ENCODE measurements at regions not wholly inside any gene's neighbourhood (a gene's known extent, or its start where the extent isn't known, plus 50 kb on each side); places are given as distances from the start of the nearest gene placed in this dataset.
A peak's percentile ranks its signal among the peaks of the same experiment; 100 is the strongest.

DNA sequence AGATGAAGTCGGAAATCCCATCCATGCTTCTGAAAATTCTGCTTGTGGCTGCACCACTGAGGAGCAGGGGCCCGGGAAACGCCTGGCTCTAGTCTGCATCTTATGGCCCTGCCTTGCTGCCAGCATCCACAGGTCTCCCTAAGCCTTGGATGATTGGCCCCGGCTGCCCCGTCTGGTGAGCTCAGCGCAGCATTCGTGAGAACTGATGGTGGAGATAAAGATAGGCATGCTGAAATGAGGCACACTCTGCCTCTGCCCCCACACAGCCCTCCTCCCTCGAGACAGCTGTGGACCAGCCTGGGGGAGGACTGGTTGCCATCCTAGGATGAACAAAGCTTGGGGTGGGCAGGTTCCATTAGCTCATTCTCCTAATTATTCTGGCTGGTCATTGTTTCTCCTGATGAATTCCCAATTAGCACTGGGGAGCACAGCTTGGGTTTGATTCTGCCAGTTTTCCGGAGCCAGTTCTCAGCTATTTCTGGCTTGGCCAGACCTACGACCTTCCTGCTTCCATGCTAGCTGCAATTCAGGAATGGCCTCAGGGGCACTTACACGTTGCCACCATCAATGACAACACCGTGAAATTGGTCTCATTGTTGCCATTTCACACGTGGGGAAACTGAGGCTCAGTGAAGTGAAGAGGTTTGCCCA is 62.8 kb upstream of the CPEB4 start:
- no peaks in the 10 kb centered on the region for H3K9me3 ChIP-seq
- no peak for TF ChIP-seq EP300 (IDR thresholded peaks at IDR 0.05)
- TF ChIP-seq POLR2A (IDR thresholded peaks at IDR 0.05), result no peak
- TF ChIP-seq POLR2AphosphoS5 (IDR thresholded peaks at IDR 0.05), result no peak
- TF ChIP-seq, protein P1, sequence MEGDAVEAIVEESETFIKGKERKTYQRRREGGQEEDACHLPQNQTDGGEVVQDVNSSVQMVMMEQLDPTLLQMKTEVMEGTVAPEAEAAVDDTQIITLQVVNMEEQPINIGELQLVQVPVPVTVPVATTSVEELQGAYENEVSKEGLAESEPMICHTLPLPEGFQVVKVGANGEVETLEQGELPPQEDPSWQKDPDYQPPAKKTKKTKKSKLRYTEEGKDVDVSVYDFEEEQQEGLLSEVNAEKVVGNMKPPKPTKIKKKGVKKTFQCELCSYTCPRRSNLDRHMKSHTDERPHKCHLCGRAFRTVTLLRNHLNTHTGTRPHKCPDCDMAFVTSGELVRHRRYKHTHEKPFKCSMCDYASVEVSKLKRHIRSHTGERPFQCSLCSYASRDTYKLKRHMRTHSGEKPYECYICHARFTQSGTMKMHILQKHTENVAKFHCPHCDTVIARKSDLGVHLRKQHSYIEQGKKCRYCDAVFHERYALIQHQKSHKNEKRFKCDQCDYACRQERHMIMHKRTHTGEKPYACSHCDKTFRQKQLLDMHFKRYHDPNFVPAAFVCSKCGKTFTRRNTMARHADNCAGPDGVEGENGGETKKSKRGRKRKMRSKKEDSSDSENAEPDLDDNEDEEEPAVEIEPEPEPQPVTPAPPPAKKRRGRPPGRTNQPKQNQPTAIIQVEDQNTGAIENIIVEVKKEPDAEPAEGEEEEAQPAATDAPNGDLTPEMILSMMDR (IDR thresholded peaks at IDR 0.05), result no peak
- DNase-seq (no peak), ATAC-seq (ENCODE audit: low FRiP score in 2 of 2) (no peak)
- 86 to 87% methylated on average over 9 to 10 of the region's 13 CpGs for WGBS, 2 donors
- H3K4me1 ChIP-seq, result peaks cover 11 to 20% (median 16%) of the 10 kb centered on the region in 4 donors
- no peaks in the 10 kb centered on the region for H3K27me3 ChIP-seq
- H3K36me3 ChIP-seq, result no peaks in the 10 kb centered on the region
- H3K27ac ChIP-seq, result peak overlapping the region in 1 of 4 donors; percentile 54
- no peak overlapping the region for H3K4me3 ChIP-seq

DNA sequence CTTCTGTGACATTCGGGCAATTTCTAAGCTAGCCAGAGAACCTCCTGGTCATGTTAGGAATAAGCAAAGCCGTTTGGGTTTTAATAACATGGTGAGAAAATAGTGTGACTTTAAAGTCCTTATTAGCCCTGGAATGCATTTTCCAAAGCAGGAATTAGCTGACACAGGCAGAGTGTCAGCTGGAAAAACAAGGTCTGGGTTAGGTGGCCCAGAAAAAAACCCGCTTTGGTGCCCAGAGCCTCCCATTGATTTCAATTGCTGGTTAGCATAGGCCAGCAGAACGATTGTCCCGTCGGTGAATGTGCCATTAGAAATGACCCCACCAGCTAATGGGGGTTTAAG is 62.1 kb upstream of the CPEB4 start:
- Histone ChIP-seq H3K36me3 (no peaks in the 10 kb centered on the region), H3K27ac (no peak overlapping the region), H3K4me1 (peaks cover 11 to 18% (median 16%) of the 10 kb centered on the region in 4 donors), H3K9me3 (no peaks in the 10 kb centered on the region), H3K27me3 (no peaks in the 10 kb centered on the region), H3K4me3 (no peak overlapping the region)
- 88 to 97% methylated on average over 6 of the region's 6 CpGs for WGBS, 2 donors
- no peak for TF ChIP-seq POLR2AphosphoS5 (IDR thresholded peaks at IDR 0.05)
- no peak for TF ChIP-seq EP300 (IDR thresholded peaks at IDR 0.05)
- no peak for TF ChIP-seq POLR2A (IDR thresholded peaks at IDR 0.05)
- TF ChIP-seq, protein P1 (IDR thresholded peaks at IDR 0.05), result no peak
- DNase-seq, result no peak
- ATAC-seq (ENCODE audit: low FRiP score in 2 of 2), result no peak

DNA sequence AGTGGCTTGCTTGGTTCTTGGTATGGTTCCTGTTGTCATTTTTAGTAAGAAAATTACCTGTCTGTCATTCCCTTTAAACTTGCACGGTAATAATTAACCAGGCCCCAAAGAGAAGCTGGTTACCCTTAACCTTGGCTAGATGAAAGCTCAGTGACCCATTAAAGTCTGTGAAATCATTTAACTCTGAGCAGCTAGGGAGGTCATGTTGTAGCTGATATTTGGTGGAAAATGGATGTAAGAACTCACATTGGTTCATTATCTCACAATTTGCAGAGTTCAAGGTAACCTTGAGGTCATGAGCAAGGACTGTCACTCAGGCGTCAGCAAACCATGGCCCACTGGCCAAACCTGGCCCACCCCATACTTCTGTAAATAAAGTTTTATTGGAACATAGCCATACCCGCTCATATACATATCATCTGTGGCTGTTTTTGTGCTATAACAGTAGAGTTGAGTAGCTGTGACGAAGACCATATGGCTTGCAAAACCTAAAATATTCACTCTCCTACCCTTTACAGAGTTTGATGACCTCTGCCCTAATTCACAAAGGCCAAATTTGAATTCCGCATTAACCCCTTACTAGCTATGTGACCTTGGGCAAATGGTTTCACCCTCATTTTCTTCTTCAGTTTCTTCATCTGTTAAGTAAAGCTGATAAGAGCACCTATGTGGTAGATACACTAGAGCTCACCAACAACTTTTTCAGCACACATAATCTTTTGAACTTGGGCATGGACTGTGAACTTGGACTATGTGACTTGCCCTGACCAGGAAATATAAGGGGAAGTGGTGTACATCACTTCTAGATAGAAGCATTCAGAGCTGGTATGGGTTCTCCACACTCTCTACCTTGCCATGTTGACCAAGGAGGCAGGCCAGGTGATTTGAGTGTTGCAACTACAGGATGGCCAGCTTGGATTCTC is 61.5 kb upstream of the CPEB4 start:
- no peak for DNase-seq
- ATAC-seq (ENCODE audit: low FRiP score in 2 of 2), result no peak
- Histone ChIP-seq H3K4me1 (peaks cover 11 to 17% (median 16%) of the 10 kb centered on the region in 4 donors), H3K27ac (no peak overlapping the region), H3K4me3 (no peak overlapping the region), H3K9me3 (no peaks in the 10 kb centered on the region), H3K36me3 (no peaks in the 10 kb centered on the region), H3K27me3 (no peaks in the 10 kb centered on the region)
- TF ChIP-seq POLR2A (IDR thresholded peaks at IDR 0.05) (no peak), EP300 (IDR thresholded peaks at IDR 0.05) (no peak), POLR2AphosphoS5 (IDR thresholded peaks at IDR 0.05) (no peak)
- TF ChIP-seq, protein P1 (IDR thresholded peaks at IDR 0.05), result no peak
- 88 to 94% methylated on average over 5 of the region's 5 CpGs for WGBS, 2 donors

DNA sequence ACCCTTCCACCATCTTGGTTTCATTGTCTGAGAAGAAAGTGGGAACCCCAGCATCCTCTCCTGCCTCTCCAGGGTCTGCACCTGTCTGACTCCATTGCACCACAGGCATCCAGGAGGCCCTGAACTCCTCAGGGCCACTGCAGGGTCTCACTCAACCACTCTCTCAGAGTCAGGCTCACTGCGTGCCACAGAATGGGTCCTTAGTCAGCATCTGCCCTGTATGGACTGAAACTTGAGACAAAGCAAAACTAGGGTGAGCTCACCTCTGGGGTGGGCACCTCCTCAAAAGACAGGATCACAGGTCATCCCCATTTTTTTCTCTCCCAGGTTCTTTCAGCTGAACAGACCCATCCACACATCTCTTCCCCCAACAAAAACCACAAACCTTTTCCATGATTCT is 59.2 kb upstream of the CPEB4 start:
- no peak for TF ChIP-seq POLR2A (IDR thresholded peaks at IDR 0.05)
- TF ChIP-seq, protein P1 (IDR thresholded peaks at IDR 0.05), result no peak
- TF ChIP-seq EP300 (IDR thresholded peaks at IDR 0.05), result no peak
- TF ChIP-seq POLR2AphosphoS5 (IDR thresholded peaks at IDR 0.05), result no peak
- no peak for DNase-seq
- H3K4me1 ChIP-seq, result peaks cover 12 to 23% (median 14%) of the 10 kb centered on the region in 4 donors
- no peak for ATAC-seq (ENCODE audit: low FRiP score in 2 of 2)
- no peak overlapping the region for H3K4me3 ChIP-seq
- no peaks in the 10 kb centered on the region for H3K27me3 ChIP-seq
- WGBS, 2 donors, result 93 to 100% methylated on average over 1 of the region's 1 CpG
- no peak overlapping the region for H3K27ac ChIP-seq
- no peaks in the 10 kb centered on the region for H3K9me3 ChIP-seq
- H3K36me3 ChIP-seq, result no peaks in the 10 kb centered on the region

Data from upper lobe of left lung (tissue), 6 donors.